H1 (cell line): ENCODE measurements at regions not wholly inside any gene's neighbourhood (a gene's known extent, or its start where the extent isn't known, plus 50 kb on each side); places are given as distances from the start of the nearest gene placed in this dataset.

Experiments
- CTCF ChIA-PET: fragments of 300-600 bp; sonication (Branson Sonifier 250); formaldehyde crosslinking; loops from one replicate; lab custom pipeline; 2021; ENCODE audit not compliant: partially characterized antibody; lab: Charles Lee
- POLR2A ChIA-PET: fragments of 300-600 bp; sonication (Branson Sonifier 250); formaldehyde crosslinking; loops from one replicate; lab custom pipeline; 2021; ENCODE audit warnings: inconsistent platforms; ENCODE audit not compliant: partially characterized antibody; lab: Charles Lee
- DNase-seq, 2 experiments: peaks; one replicate each; pipeline versions ENCODE4 v3.0.0 to v3.0.0-alpha.2; 2010 to 2022; ENCODE audit warnings: low spot score in 2 of 2, low read depth in 1 of 2, mixed read lengths in 1 of 2
- FAIRE-seq: peaks from 2 replicates; lab custom pipeline; 2011; peaks lifted over from hg19 to GRCh38; lab: Jason Lieb, UNC
- H2AFZ ChIP-seq: 2 replicates; pipeline ENCODE4 v1.8.1; 2012; ENCODE audit warnings: low read length, inconsistent platforms
- H2AK5ac ChIP-seq: 2 replicates; pipeline ENCODE4 v1.6.1; 2013; ENCODE audit warnings: low read depth, low read length
- H2BK120ac ChIP-seq: replicated peaks from 2 replicates; pipeline ENCODE3; 2013; ENCODE audit warnings: low read depth, low read length, inconsistent platforms
- H2BK12ac ChIP-seq: 2 replicates; pipeline ENCODE4 v1.6.1; 2013; ENCODE audit warnings: low read depth, low read length
- H2BK15ac ChIP-seq: 2 replicates; pipeline ENCODE4 v1.6.1; 2013; ENCODE audit warnings: low read length
- H2BK20ac ChIP-seq: 2 replicates; pipeline ENCODE4 v1.6.1; 2013; ENCODE audit warnings: low read length
- H2BK5ac ChIP-seq: 2 replicates; pipeline ENCODE4 v1.6.1; 2013; ENCODE audit warnings: low read depth, low read length
- H3K14ac ChIP-seq: 2 replicates; pipeline ENCODE4 v1.6.1; 2013; ENCODE audit warnings: inconsistent platforms; ENCODE audit not compliant: insufficient read length
- H3K18ac ChIP-seq: 2 replicates; pipeline ENCODE4 v1.6.1; 2013; ENCODE audit warnings: low read length; ENCODE audit errors: extremely low read depth
- H3K23ac ChIP-seq: 2 replicates; pipeline ENCODE4 v1.6.1; 2013; ENCODE audit warnings: inconsistent platforms; ENCODE audit not compliant: insufficient read length
- H3K23me2 ChIP-seq: 2 replicates; pipeline ENCODE4 v1.6.1; 2013; ENCODE audit warnings: low read depth, low read length
- H3K27ac ChIP-seq: 2 replicates; pipeline ENCODE4 v1.6.1; 2011; ENCODE audit warnings: low read depth, low read length, inconsistent platforms
- H3K27me3 ChIP-seq, 4 experiments: replicated peaks in 1 of 4; 1 replicate in 1 of 4; 2 replicates in 3 of 4; pipeline versions ENCODE4 v1.6.1 to v1.8.1; 2011 to 2013; ENCODE audit warnings: low read length in 3 of 4, mild to moderate bottlenecking in 3 of 4, inconsistent platforms in 2 of 4, mixed read lengths in 2 of 4, moderate library complexity in 1 of 4; ENCODE audit not compliant: control insufficient read depth in 3 of 4, insufficient read depth in 3 of 4; ENCODE audit errors: extremely low read depth in 1 of 4
- H3K36me3 ChIP-seq, 4 experiments: 2 replicates each; pipeline versions ENCODE4 v1.6.1 to v1.8.1; 2011 to 2013; ENCODE audit warnings: mild to moderate bottlenecking in 4 of 4, low read length in 3 of 4, moderate library complexity in 2 of 4, control low read depth in 1 of 4, inconsistent platforms in 1 of 4; ENCODE audit not compliant: insufficient read depth in 4 of 4, control insufficient read depth in 2 of 4
- H3K4ac ChIP-seq: replicated peaks from 2 replicates; pipeline ENCODE3; 2013; ENCODE audit warnings: low read length, low read depth, mixed read lengths, inconsistent platforms; ENCODE audit not compliant: insufficient read length
- H3K4me1 ChIP-seq, 4 experiments: replicated peaks in 1 of 4; 1 replicate in 1 of 4; 2 replicates in 3 of 4; pipeline versions ENCODE4 v1.6.1 to v1.8.1; 2011 to 2013; ENCODE audit warnings: low read length in 3 of 4, inconsistent platforms in 2 of 4, mixed read lengths in 1 of 4; ENCODE audit not compliant: insufficient read depth in 4 of 4, control insufficient read depth in 3 of 4
- H3K4me2 ChIP-seq, 2 experiments: 2 replicates each; pipeline versions ENCODE4 v1.6.1 to v1.8.1; 2011 to 2013; ENCODE audit warnings: low read depth in 2 of 2, low read length in 2 of 2, control low read depth in 1 of 2, inconsistent platforms in 1 of 2, mild to moderate bottlenecking in 1 of 2; ENCODE audit not compliant: insufficient read depth in 1 of 2
- H3K4me3 ChIP-seq, 4 experiments: fragments of 200-600, 300-600 bp in 1 of 4; sonication (generic), shearing (Covaris generic), sonication (Bioruptor Twin) in 1 of 4; 2 replicates each; pipeline versions ENCODE4 v1.5.1 to v1.8.1; 2011 to 2016; ENCODE audit warnings: low read length in 4 of 4, low read depth in 3 of 4, control low read depth in 2 of 4, inconsistent platforms in 2 of 4, mild to moderate bottlenecking in 2 of 4, mixed read lengths in 1 of 4, moderate library complexity in 1 of 4; ENCODE audit not compliant: insufficient read depth in 2 of 4; ENCODE audit errors: extremely low read depth in 1 of 4
- H3K56ac ChIP-seq: replicated peaks from 2 replicates; pipeline ENCODE3; 2013; ENCODE audit warnings: low read depth, mild to moderate bottlenecking, mixed read lengths, low read length, inconsistent platforms; ENCODE audit not compliant: insufficient read length
- H3K79me1 ChIP-seq: 2 replicates; pipeline ENCODE4 v1.6.1; 2013; ENCODE audit warnings: low read depth, low read length, control low read depth
- H3K79me2 ChIP-seq, 2 experiments: 2 replicates each; pipeline versions ENCODE4 v1.6.1 to v1.8.1; 2012 to 2013; ENCODE audit warnings: low read length in 2 of 2, mild to moderate bottlenecking in 2 of 2, inconsistent platforms in 1 of 2; ENCODE audit not compliant: insufficient read depth in 2 of 2, control insufficient read depth in 1 of 2
- H3K9ac ChIP-seq, 4 experiments: replicated peaks in 1 of 4; 1 replicate in 1 of 4; 2 replicates in 3 of 4; pipeline versions ENCODE4 v1.6.1 to v1.8.1; 2011 to 2013; ENCODE audit warnings: low read depth in 3 of 4, low read length in 3 of 4, control low read depth in 2 of 4, mild to moderate bottlenecking in 2 of 4, moderate library complexity in 2 of 4, inconsistent platforms in 1 of 4; ENCODE audit errors: extremely low read depth in 1 of 4
- H3K9me3 ChIP-seq, 2 experiments: 2 replicates each; pipeline versions ENCODE4 v1.6.1 to v1.8.1; 2012 to 2013; ENCODE audit warnings: mild to moderate bottlenecking in 2 of 2, moderate library complexity in 2 of 2, control low read depth in 1 of 2, inconsistent platforms in 1 of 2, low read depth in 1 of 2, low read length in 1 of 2, mixed read lengths in 1 of 2; ENCODE audit not compliant: insufficient read depth in 2 of 2
- H4K20me1 ChIP-seq, 2 experiments: replicated peaks in 1 of 2; 2 replicates each; pipeline versions ENCODE3 to v1.8.1; 2011 to 2013; ENCODE audit warnings: inconsistent platforms in 2 of 2, low read length in 2 of 2, mild to moderate bottlenecking in 1 of 2; ENCODE audit not compliant: insufficient read depth in 2 of 2, control insufficient read depth in 1 of 2
- H4K5ac ChIP-seq: 2 replicates; pipeline ENCODE4 v1.6.1; 2013; ENCODE audit warnings: low read length, low read depth, mixed read lengths, inconsistent platforms; ENCODE audit not compliant: insufficient read length
- H4K8ac ChIP-seq: 2 replicates; pipeline ENCODE4 v1.8.0; 2013; ENCODE audit warnings: mild to moderate bottlenecking, moderate library complexity, low read length, inconsistent platforms; ENCODE audit not compliant: insufficient read depth; ENCODE audit errors: extremely low read depth
- H4K91ac ChIP-seq: replicated peaks from 2 replicates; pipeline ENCODE3; 2013; ENCODE audit warnings: low read length, mixed read lengths, inconsistent platforms; ENCODE audit not compliant: insufficient read length
- E2F6 ChIP-seq: IDR thresholded peaks from 2 replicates; pipeline ENCODE4 v1.6.1; 2012; ENCODE audit warnings: inconsistent platforms
- EGR1 ChIP-seq: IDR thresholded peaks from 2 replicates; pipeline ENCODE4 v1.6.1; 2011; ENCODE audit warnings: low read depth, low read length, borderline replicate concordance
- EZH2 ChIP-seq: fragments of 200-600 bp; sonication (generic); IDR thresholded peaks from 2 replicates; pipeline ENCODE4 v1.7.1; 2012; ENCODE audit warnings: low read depth, mild to moderate bottlenecking, moderate library complexity, low read length, inconsistent platforms; ENCODE audit not compliant: severe bottlenecking
- HDAC2 ChIP-seq, 2 experiments: fragments of 300-600 bp in 1 of 2; sonication (generic) in 1 of 2; IDR thresholded peaks; 2 replicates each; pipeline ENCODE4 v1.6.1; 2011 to 2012; ENCODE audit warnings: low read depth in 2 of 2, low read length in 2 of 2, mild to moderate bottlenecking in 2 of 2, moderate library complexity in 2 of 2, borderline replicate concordance in 1 of 2, inconsistent platforms in 1 of 2
- HDAC6 ChIP-seq: IDR thresholded peaks from one replicate; pipeline ENCODE4 v1.7.1; 2012; ENCODE audit warnings: low read depth, mild to moderate bottlenecking, inconsistent platforms, low read length, moderate library complexity
- MAFK ChIP-seq: IDR thresholded peaks from 2 replicates; pipeline ENCODE4 v1.6.1; 2012; ENCODE audit warnings: low read depth, mild to moderate bottlenecking, improper control_type of control experiment, low read length
- NANOG ChIP-seq: IDR thresholded peaks from 2 replicates; pipeline ENCODE4 v1.6.1; 2011; ENCODE audit warnings: low read length, low read depth, mild to moderate bottlenecking, inconsistent platforms; ENCODE audit not compliant: insufficient read depth, poor library complexity, severe bottlenecking
- NRF1 ChIP-seq: IDR thresholded peaks from 2 replicates; pipeline ENCODE4 v1.6.1; 2011; ENCODE audit warnings: mild to moderate bottlenecking, low read depth, low read length, improper control_type of control experiment
- SAP30 ChIP-seq: fragments of 300-600 bp; sonication (generic); IDR thresholded peaks from 2 replicates; pipeline ENCODE4 v1.7.1; 2012; ENCODE audit warnings: low read length, moderate library complexity, mild to moderate bottlenecking, inconsistent platforms; ENCODE audit not compliant: insufficient read depth, insufficient replicate concordance
- SIRT6 ChIP-seq: IDR thresholded peaks from one replicate; pipeline ENCODE4 v1.7.1; 2012; ENCODE audit warnings: low read length, inconsistent platforms
- SP2 ChIP-seq: IDR thresholded peaks from 2 replicates; pipeline ENCODE4 v1.6.1; 2012; ENCODE audit warnings: mild to moderate bottlenecking, low read length, inconsistent platforms
- TAF1 ChIP-seq: IDR thresholded peaks from 2 replicates; pipeline ENCODE4 v1.6.1; 2011; ENCODE audit warnings: mild to moderate bottlenecking, low read depth, low read length
- TEAD4 ChIP-seq: IDR thresholded peaks from 2 replicates; pipeline ENCODE4 v1.6.1; 2012; ENCODE audit warnings: low read depth, low read length, inconsistent platforms, mixed read lengths
- WGBS, 2 experiments: shearing (Covaris generic) in 1 of 2; methylation state at CpG; one replicate each; pipeline versions ENCODE4 v1.1.6 to v1.1.7; 2013 to 2015; ENCODE audit warnings: low lambda C conversion rate in 2 of 2, mixed read lengths in 2 of 2, inconsistent platforms in 1 of 2, low coverage in 1 of 2, missing lambda C conversion rate in 1 of 2; ENCODE audit not compliant: insufficient replicate concordance in 2 of 2, insufficient coverage in 1 of 2, insufficient read length in 1 of 2; ENCODE audit errors: extremely low coverage in 1 of 2, missing lambda C conversion rate in 1 of 2; 5-methylcytosine and 5-hydroxymethylcytosine counted together

GRCh38 chr13:34608331-34608730 lies 333.7 kb upstream of the NBEA start:
- H2AFZ ChIP-seq, result no peak overlapping the region
- H3K4me1 ChIP-seq, result no peaks in the 10 kb centered on the region
- no peak overlapping the region for H3K18ac ChIP-seq
- H3K36me3 ChIP-seq, result no peaks in the 10 kb centered on the region
- no peak overlapping the region for H4K5ac ChIP-seq
- no peak overlapping the region for H3K9ac ChIP-seq
- H2BK120ac ChIP-seq, result no peak overlapping the region
- no peak overlapping the region for H3K56ac ChIP-seq
- no peak overlapping the region for H2BK15ac ChIP-seq
- no peak overlapping the region for H2AK5ac ChIP-seq
- 92 to 100% methylated on average over 2 to 3 of the region's 3 CpGs for WGBS, 2 experiments
- ChIA-PET CTCF (no interaction called here), POLR2A (no interaction called here)
- no peak for DNase-seq
- H3K14ac ChIP-seq, result no peak overlapping the region
- H3K27ac ChIP-seq, result no peak overlapping the region
- no peak overlapping the region for H2BK5ac ChIP-seq
- no peaks in the 10 kb centered on the region for H3K23me2 ChIP-seq
- H2BK12ac ChIP-seq, result no peak overlapping the region
- no peak overlapping the region for H3K4me3 ChIP-seq
- no peaks in the 10 kb centered on the region for H3K79me2 ChIP-seq
- H4K20me1 ChIP-seq, result no peaks in the 10 kb centered on the region
- H4K91ac ChIP-seq, result no peak overlapping the region
- H3K79me1 ChIP-seq, result no peaks in the 10 kb centered on the region
- H2BK20ac ChIP-seq, result no peak overlapping the region
- no peaks in the 10 kb centered on the region for H3K9me3 ChIP-seq
- H4K8ac ChIP-seq, result no peak overlapping the region
- H3K4ac ChIP-seq, result no peak overlapping the region
- no peak for FAIRE-seq
- no peaks in the 10 kb centered on the region for H3K27me3 ChIP-seq
- H3K4me2 ChIP-seq, result no peak overlapping the region
- no peak overlapping the region for H3K23ac ChIP-seq
- TF ChIP-seq HDAC6 (no peak), HDAC2 (IDR thresholded peaks at IDR 0.05; ENCODE audit: borderline replicate concordance in 1 of 2, low read depth in 2 of 2, low read length in 2 of 2) (no peak), SAP30 (no peak), EZH2 (no peak), E2F6 (no peak), NANOG (no peak), NRF1 (no peak), SP2 (no peak), TEAD4 (no peak), SIRT6 (no peak), MAFK (no peak), TAF1 (no peak), EGR1 (no peak)
